WERI-Rb-1 (cell line): ENCODE measurements at regions not wholly inside any gene's neighbourhood (a gene's known extent, or its start where the extent isn't known, plus 50 kb on each side); places are given as distances from the start of the nearest gene placed in this dataset.

Experiments used
- DNase-seq: peaks from one replicate; pipeline ENCODE4 v3.0.0-alpha.2; 2020
- H3K27ac ChIP-seq: fragments of 250-450 bp; sonication (Bioruptor Pico); 2 replicates; pipeline ENCODE4 v1.5.1; 2020; ENCODE audit warnings: mild to moderate bottlenecking, moderate library complexity
- H3K27me3 ChIP-seq: fragments of 250-450 bp; sonication (Bioruptor Pico); 2 replicates; pipeline ENCODE4 v1.5.1; 2021; ENCODE audit warnings: mild to moderate bottlenecking, low read depth, moderate library complexity; ENCODE audit not compliant: insufficient read depth, severe bottlenecking
- H3K36me3 ChIP-seq: fragments of 250-450 bp; sonication (Bioruptor Pico); 2 replicates; pipeline ENCODE4 v1.5.1; 2020; ENCODE audit warnings: mild to moderate bottlenecking, moderate library complexity
- H3K4me3 ChIP-seq: 2 replicates; pipeline ENCODE4 v1.5.1; 2011; ENCODE audit warnings: low read depth, mild to moderate bottlenecking, control low read depth, low read length
- H3K9me3 ChIP-seq: fragments of 250-450 bp; sonication (Bioruptor Pico); 2 replicates; pipeline ENCODE4 v1.5.1; 2021; ENCODE audit warnings: mild to moderate bottlenecking, moderate library complexity; ENCODE audit not compliant: severe bottlenecking
- CTCF ChIP-seq: IDR thresholded peaks from 2 replicates; pipeline ENCODE4 v1.5.1; 2011; ENCODE audit warnings: low read depth, mild to moderate bottlenecking, control low read depth, inconsistent platforms, low read length

GRCh38 chr1:55696891-55697290, 481.7 kb upstream of the USP24 start:
- Histone ChIP-seq H3K27me3 (peaks cover 8% of the 10 kb centered on the region), H3K4me3 (no peak overlapping the region), H3K9me3 (no peaks in the 10 kb centered on the region), H3K27ac (no peak overlapping the region), H3K36me3 (no peaks in the 10 kb centered on the region)
- TF ChIP-seq CTCF, result no peak
- no peak for DNase-seq

- Histone ChIP-seq H3K9me3 (no peaks in the 10 kb centered on the region), H3K27me3 (peaks cover 8% of the 10 kb centered on the region), H3K27ac (no peak overlapping the region), H3K36me3 (no peaks in the 10 kb centered on the region), H3K4me3 (no peak overlapping the region)
- no peak for TF ChIP-seq CTCF
- no peak for DNase-seq
Measured at GRCh38 chr1:55696181-55696754, 481.1 kb upstream of the USP24 start.

- no peaks in the 10 kb centered on the region for H3K9me3 ChIP-seq
- peaks cover 8% of the 10 kb centered on the region for H3K27me3 ChIP-seq
- no peak for DNase-seq
- no peaks in the 10 kb centered on the region for H3K36me3 ChIP-seq
- H3K4me3 ChIP-seq, result no peak overlapping the region
- no peak for TF ChIP-seq CTCF
- H3K27ac ChIP-seq, result no peak overlapping the region
Measured at GRCh38 chr1:55695552-55695951, 480.4 kb upstream of the USP24 start.

- no peak for DNase-seq
- H3K27ac ChIP-seq, result no peak overlapping the region
- no peak for TF ChIP-seq CTCF
- H3K4me3 ChIP-seq, result no peak overlapping the region
- peaks cover 10% of the 10 kb centered on the region for H3K27me3 ChIP-seq
- no peaks in the 10 kb centered on the region for H3K36me3 ChIP-seq
- no peaks in the 10 kb centered on the region for H3K9me3 ChIP-seq
Measured at GRCh38 chr1:55695151-55695550, 480.0 kb upstream of the USP24 start.

GRCh38 chr1:55694310-55694801, 479.2 kb upstream of the USP24 start:
- DNase-seq, result no peak
- H3K27ac ChIP-seq, result no peak overlapping the region

More at GRCh38 chr1:55694310-55694801, 479.2 kb upstream of the USP24 start:
- Histone ChIP-seq H3K9me3 (no peaks in the 10 kb centered on the region), H3K36me3 (no peaks in the 10 kb centered on the region), H3K27me3 (peaks cover 6% of the 10 kb centered on the region), H3K4me3 (no peak overlapping the region)
- TF ChIP-seq CTCF, result no peak
